DOHH2 (cell line): ENCODE measurements at regions not wholly inside any gene's neighbourhood (a gene's known extent, or its start where the extent isn't known, plus 50 kb on each side); places are given as distances from the start of the nearest gene placed in this dataset.

Experiments used
- CTCF ChIP-seq: fragments of 200-600 bp; sonication (generic); IDR thresholded peaks from one replicate; pipeline ENCODE4 v1.5.1; 2014; ENCODE audit warnings: antibody characterized with exemption, mild to moderate bottlenecking, low read depth, low read length; ENCODE audit not compliant: poor library complexity, severe bottlenecking
- EZH2phosphoT487 ChIP-seq: fragments of 200-600 bp; sonication (generic); IDR thresholded peaks from 2 replicates; pipeline ENCODE4 v1.6.1; 2017; ENCODE audit warnings: borderline replicate concordance, mild to moderate bottlenecking, antibody characterized with exemption, low read length, moderate library complexity, mixed read lengths

GRCh38 chr3:99467420-99467819 is 171.0 kb upstream of the COL8A1 start:
- no peak for TF ChIP-seq CTCF
- no peak for TF ChIP-seq EZH2phosphoT487
